ENCODE measurements at regions not wholly inside any gene's neighbourhood (a gene's known extent, or its start where the extent isn't known, plus 50 kb on each side); places are given as distances from the start of the nearest gene placed in this dataset.

DNA sequence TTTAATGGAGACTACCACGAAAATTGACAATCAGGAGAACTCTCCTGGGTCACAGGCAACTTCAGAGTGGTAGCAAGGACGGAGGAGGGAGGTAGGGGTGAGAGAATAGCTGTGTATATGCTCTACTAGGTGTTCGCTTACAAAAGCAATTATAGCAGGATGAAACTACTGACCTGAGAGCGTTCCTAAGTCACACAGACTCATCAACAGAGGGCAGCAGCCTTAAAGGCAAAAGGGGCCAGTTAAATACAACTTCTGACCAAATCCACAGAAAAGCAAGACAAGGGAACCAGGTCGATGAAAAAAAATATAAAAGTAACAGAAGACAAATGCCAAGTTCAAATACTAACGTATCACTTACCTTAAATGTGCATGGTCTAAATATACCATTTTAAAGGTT lies 894.6 kb downstream of the PLOD2 start:
- TF ChIP-seq, protein P1, sequence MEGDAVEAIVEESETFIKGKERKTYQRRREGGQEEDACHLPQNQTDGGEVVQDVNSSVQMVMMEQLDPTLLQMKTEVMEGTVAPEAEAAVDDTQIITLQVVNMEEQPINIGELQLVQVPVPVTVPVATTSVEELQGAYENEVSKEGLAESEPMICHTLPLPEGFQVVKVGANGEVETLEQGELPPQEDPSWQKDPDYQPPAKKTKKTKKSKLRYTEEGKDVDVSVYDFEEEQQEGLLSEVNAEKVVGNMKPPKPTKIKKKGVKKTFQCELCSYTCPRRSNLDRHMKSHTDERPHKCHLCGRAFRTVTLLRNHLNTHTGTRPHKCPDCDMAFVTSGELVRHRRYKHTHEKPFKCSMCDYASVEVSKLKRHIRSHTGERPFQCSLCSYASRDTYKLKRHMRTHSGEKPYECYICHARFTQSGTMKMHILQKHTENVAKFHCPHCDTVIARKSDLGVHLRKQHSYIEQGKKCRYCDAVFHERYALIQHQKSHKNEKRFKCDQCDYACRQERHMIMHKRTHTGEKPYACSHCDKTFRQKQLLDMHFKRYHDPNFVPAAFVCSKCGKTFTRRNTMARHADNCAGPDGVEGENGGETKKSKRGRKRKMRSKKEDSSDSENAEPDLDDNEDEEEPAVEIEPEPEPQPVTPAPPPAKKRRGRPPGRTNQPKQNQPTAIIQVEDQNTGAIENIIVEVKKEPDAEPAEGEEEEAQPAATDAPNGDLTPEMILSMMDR (IDR thresholded peaks at IDR 0.05): no peak
- Histone ChIP-seq H3K9me3 (no peaks in the 10 kb centered on the region), H3K27me3 (no peaks in the 10 kb centered on the region), H3K27ac (no peak overlapping the region), H3K36me3 (no peaks in the 10 kb centered on the region), H3K4me3 (no peak overlapping the region), H3K4me1 (no peaks in the 10 kb centered on the region)
- no peak for FAIRE-seq
- intact Hi-C loops (cut with DNase I): no loop called here
- DNase-seq: no peak
- 40 to 44% methylated on average over 6 of the region's 6 CpGs for WGBS, 2 donors
- no peak for ATAC-seq

DNA sequence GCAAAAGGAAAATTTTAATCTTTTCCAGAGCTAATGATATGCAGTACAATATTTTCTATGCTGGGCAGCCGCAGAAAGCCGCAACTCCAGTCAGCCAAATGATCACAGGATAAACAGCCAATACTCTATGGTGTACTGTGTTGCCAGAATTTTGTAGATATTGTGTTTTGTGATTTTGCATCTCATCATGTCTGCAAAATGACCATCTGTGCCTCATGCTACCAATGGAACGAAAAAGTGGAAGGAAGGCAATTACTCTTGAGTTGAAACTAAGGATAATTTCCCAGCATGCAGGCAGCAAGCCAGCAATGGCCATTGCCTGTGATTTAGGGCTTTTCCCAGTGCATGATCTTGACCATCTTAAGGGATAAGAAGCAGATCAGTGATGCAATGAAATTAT lies 891.9 kb downstream of the PLOD2 start:
- Histone ChIP-seq H3K27me3 (no peaks in the 10 kb centered on the region), H3K4me1 (no peaks in the 10 kb centered on the region), H3K36me3 (no peaks in the 10 kb centered on the region), H3K27ac (no peak overlapping the region), H3K4me3 (no peak overlapping the region), H3K9me3 (no peaks in the 10 kb centered on the region)
- FAIRE-seq (no peak), ATAC-seq (no peak), DNase-seq (no peak)
- TF ChIP-seq, protein P1 (IDR thresholded peaks at IDR 0.05): no peak
- intact Hi-C loops (cut with DNase I): no loop called here
- WGBS, 2 donors: 72 to 88% methylated on average over 3 of the region's 3 CpGs

DNA sequence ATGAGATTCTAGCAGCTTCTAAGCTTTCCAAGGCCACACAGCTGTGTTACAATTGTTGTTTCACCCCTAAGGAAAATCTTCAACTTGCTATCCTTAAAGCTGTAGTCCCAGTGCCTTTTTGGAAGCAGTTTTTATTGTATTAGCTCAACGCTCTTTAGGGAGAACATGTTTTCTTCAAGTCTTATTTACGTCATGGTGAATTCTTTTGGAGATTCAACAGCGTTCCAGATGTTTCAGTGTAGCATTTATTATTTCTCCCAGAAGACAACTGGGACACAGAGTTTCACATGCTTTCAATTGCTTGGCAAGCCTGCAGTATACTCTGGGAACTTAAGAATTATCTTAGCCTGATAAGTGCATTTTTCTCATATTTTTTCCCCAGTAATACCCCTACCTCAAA lies 888.3 kb downstream of the PLOD2 start:
- intact Hi-C loops (cut with DNase I): no loop called here
- DNase-seq (no peak), FAIRE-seq (no peak), ATAC-seq (peak in 2 of 4 donors; percentile 17 to 28)
- WGBS, 2 donors: 68 to 79% methylated on average over 3 of the region's 3 CpGs
- Histone ChIP-seq H3K27ac (no peak overlapping the region), H3K4me1 (no peaks in the 10 kb centered on the region), H3K36me3 (no peaks in the 10 kb centered on the region), H3K27me3 (no peaks in the 10 kb centered on the region), H3K4me3 (no peak overlapping the region), H3K9me3 (no peaks in the 10 kb centered on the region)
- TF ChIP-seq, protein P1 (IDR thresholded peaks at IDR 0.05): no peak

DNA sequence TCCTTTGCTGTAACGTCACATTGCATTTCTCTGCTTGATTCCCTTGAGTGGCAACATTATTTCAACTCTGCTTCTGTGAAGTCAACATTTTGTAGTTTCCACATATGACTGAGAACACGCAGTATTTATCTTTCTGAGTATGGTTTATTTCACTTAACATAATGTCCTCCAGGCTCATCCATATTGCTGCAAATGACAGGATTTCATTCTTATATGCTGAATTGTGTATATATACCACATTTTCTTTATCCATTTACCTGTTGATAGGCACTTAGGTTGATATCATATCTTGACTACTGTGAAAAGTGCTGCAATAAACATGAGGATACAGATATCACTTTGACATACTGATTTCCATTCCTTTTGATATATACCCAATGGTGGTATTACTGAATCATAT lies 878.5 kb downstream of the PLOD2 start:
- H3K36me3 ChIP-seq: no peaks in the 10 kb centered on the region
- 59 to 65% methylated on average over 2 of the region's 2 CpGs for WGBS, 2 donors
- DNase-seq (no peak), FAIRE-seq (no peak), ATAC-seq (no peak)
- H3K27me3 ChIP-seq: no peaks in the 10 kb centered on the region
- intact Hi-C loops (cut with DNase I): no loop called here
- H3K4me1 ChIP-seq: peaks cover 0 to 4% (median 0%) of the 10 kb centered on the region in 3 donors
- no peak overlapping the region for H3K4me3 ChIP-seq
- TF ChIP-seq, protein P1 (IDR thresholded peaks at IDR 0.05): no peak
- no peak overlapping the region for H3K27ac ChIP-seq
- no peaks in the 10 kb centered on the region for H3K9me3 ChIP-seq

DNA sequence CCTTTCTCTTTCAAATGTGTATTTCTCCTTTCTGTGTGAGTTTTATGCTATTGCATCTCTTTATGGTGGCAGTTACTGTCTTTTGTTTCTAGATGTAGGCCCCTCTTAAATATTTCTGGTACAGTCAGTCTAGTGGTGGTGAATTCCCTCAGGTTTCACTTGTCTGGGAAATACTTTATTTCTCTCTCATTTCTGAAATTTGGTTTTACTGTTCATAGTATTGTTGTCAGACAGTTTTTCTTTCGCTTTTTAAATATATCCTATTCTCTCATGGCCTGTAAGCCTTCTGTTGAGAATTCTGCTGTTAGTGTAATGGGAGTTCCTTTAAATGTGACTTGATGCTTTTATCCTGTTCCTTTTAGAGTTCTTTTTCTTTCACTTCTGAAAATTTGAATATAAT lies 874.0 kb downstream of the PLOD2 start:
- Histone ChIP-seq H3K4me3 (no peak overlapping the region), H3K36me3 (no peaks in the 10 kb centered on the region), H3K9me3 (no peaks in the 10 kb centered on the region), H3K4me1 (no peaks in the 10 kb centered on the region), H3K27ac (no peak overlapping the region), H3K27me3 (no peaks in the 10 kb centered on the region)
- ATAC-seq (no peak), FAIRE-seq (no peak), DNase-seq (no peak)
- TF ChIP-seq, protein P1 (IDR thresholded peaks at IDR 0.05): no peak
- intact Hi-C loops (cut with DNase I): no loop called here
- WGBS, 2 donors: 89 to 93% methylated on average over 1 of the region's 1 CpG
